Liver (tissue), 3 donors: ENCODE measurements at regions not wholly inside any gene's neighbourhood (a gene's known extent, or its start where the extent isn't known, plus 50 kb on each side); places are given as distances from the start of the nearest gene placed in this dataset.

Experiments
- CTCF ChIP-seq: fragments of 150-350 bp; IDR thresholded peaks from 2 replicates; pipeline ENCODE4 v1.5.1; 2017; ENCODE audit warnings: improper control_type of control experiment, low read depth, low read length; ENCODE audit not compliant: missing input control
- JUND ChIP-seq, 2 donors: IDR thresholded peaks; 2 replicates each; pipeline ENCODE4 v1.6.1; 2016; ENCODE audit warnings: antibody characterized with exemption in 2 of 2
- MAX ChIP-seq: IDR thresholded peaks from 2 replicates; pipeline ENCODE4 v1.6.1; 2016; ENCODE audit warnings: antibody characterized with exemption
- RAD21 ChIP-seq, 2 donors: IDR thresholded peaks; 2 replicates each; pipeline ENCODE4 v1.6.1; 2016; ENCODE audit warnings: antibody characterized with exemption in 2 of 2, mild to moderate bottlenecking in 2 of 2
- REST ChIP-seq: IDR thresholded peaks from 2 replicates; pipeline ENCODE4 v1.6.1; 2016; ENCODE audit warnings: antibody characterized with exemption, mild to moderate bottlenecking
- SP1 ChIP-seq: IDR thresholded peaks from 2 replicates; pipeline ENCODE4 v1.6.1; 2018; ENCODE audit warnings: antibody characterized with exemption, mild to moderate bottlenecking
- YY1 ChIP-seq: IDR thresholded peaks from 2 replicates; pipeline ENCODE4 v1.6.1; 2016; ENCODE audit warnings: antibody characterized with exemption, mild to moderate bottlenecking
- ZBTB33 ChIP-seq: IDR thresholded peaks from 2 replicates; pipeline ENCODE4 v1.6.1; 2016; ENCODE audit warnings: antibody characterized with exemption
- donor health status: healthy.
- donor health status: healthy.

- TF ChIP-seq MAX: no peak
- no peak for TF ChIP-seq CTCF
- no peak for TF ChIP-seq RAD21 (IDR thresholded peaks at IDR 0.05)
- TF ChIP-seq ZBTB33: no peak
- no peak for TF ChIP-seq SP1
- no peak for TF ChIP-seq JUND (IDR thresholded peaks at IDR 0.05)
- TF ChIP-seq REST: no peak
- TF ChIP-seq YY1: no peak
Measured at GRCh38 chr2:220980966-220981675, 591.0 kb downstream of the EPHA4 start.
